GM12878 (cell line): ENCODE measurements at regions not wholly inside any gene's neighbourhood (a gene's known extent, or its start where the extent isn't known, plus 50 kb on each side); places are given as distances from the start of the nearest gene placed in this dataset.

Source experiments
- CHD4 ChIP-seq: fragments of 200-600 bp; sonication (generic); IDR thresholded peaks from 2 replicates; pipeline ENCODE4 v1.6.1; 2016; ENCODE audit warnings: mild to moderate bottlenecking
- POLR2AphosphoS5 ChIP-seq: IDR thresholded peaks from 2 replicates; pipeline ENCODE4 v1.6.1; 2011; ENCODE audit warnings: mild to moderate bottlenecking, low read length, inconsistent platforms
- RB1 ChIP-seq: fragments of 450-650 bp; formaldehyde crosslinking; IDR thresholded peaks from 2 replicates; pipeline ENCODE4 v1.6.1; 2017; ENCODE audit warnings: mild to moderate bottlenecking, borderline replicate concordance

- no peak for TF ChIP-seq RB1
- TF ChIP-seq POLR2AphosphoS5 = no peak
- TF ChIP-seq CHD4 = no peak
Measured at GRCh38 chr2:238669046-238669445, 178.8 kb upstream of the TWIST2 start.
